H1 (cell line): ENCODE measurements at regions not wholly inside any gene's neighbourhood (a gene's known extent, or its start where the extent isn't known, plus 50 kb on each side); places are given as distances from the start of the nearest gene placed in this dataset.

ENCODE experiments used
- CTCF ChIA-PET: fragments of 300-600 bp; sonication (Branson Sonifier 250); formaldehyde crosslinking; loops from one replicate; lab custom pipeline; 2021; ENCODE audit not compliant: partially characterized antibody; lab: Charles Lee
- POLR2A ChIA-PET: fragments of 300-600 bp; sonication (Branson Sonifier 250); formaldehyde crosslinking; loops from one replicate; lab custom pipeline; 2021; ENCODE audit warnings: inconsistent platforms; ENCODE audit not compliant: partially characterized antibody; lab: Charles Lee
- DNase-seq, 2 experiments: peaks; one replicate each; pipeline versions ENCODE4 v3.0.0 to v3.0.0-alpha.2; 2010 to 2022; ENCODE audit warnings: low spot score in 2 of 2, low read depth in 1 of 2, mixed read lengths in 1 of 2
- FAIRE-seq: peaks from 2 replicates; lab custom pipeline; 2011; peaks lifted over from hg19 to GRCh38; lab: Jason Lieb, UNC
- H2AFZ ChIP-seq: 2 replicates; pipeline ENCODE4 v1.8.1; 2012; ENCODE audit warnings: low read length, inconsistent platforms
- H2AK5ac ChIP-seq: 2 replicates; pipeline ENCODE4 v1.6.1; 2013; ENCODE audit warnings: low read depth, low read length
- H2BK120ac ChIP-seq: replicated peaks from 2 replicates; pipeline ENCODE3; 2013; ENCODE audit warnings: low read depth, low read length, inconsistent platforms
- H2BK12ac ChIP-seq: 2 replicates; pipeline ENCODE4 v1.6.1; 2013; ENCODE audit warnings: low read depth, low read length
- H2BK15ac ChIP-seq: 2 replicates; pipeline ENCODE4 v1.6.1; 2013; ENCODE audit warnings: low read length
- H2BK20ac ChIP-seq: 2 replicates; pipeline ENCODE4 v1.6.1; 2013; ENCODE audit warnings: low read length
- H2BK5ac ChIP-seq: 2 replicates; pipeline ENCODE4 v1.6.1; 2013; ENCODE audit warnings: low read depth, low read length
- H3K14ac ChIP-seq: 2 replicates; pipeline ENCODE4 v1.6.1; 2013; ENCODE audit warnings: inconsistent platforms; ENCODE audit not compliant: insufficient read length
- H3K18ac ChIP-seq: 2 replicates; pipeline ENCODE4 v1.6.1; 2013; ENCODE audit warnings: low read length; ENCODE audit errors: extremely low read depth
- H3K23ac ChIP-seq: 2 replicates; pipeline ENCODE4 v1.6.1; 2013; ENCODE audit warnings: inconsistent platforms; ENCODE audit not compliant: insufficient read length
- H3K23me2 ChIP-seq: 2 replicates; pipeline ENCODE4 v1.6.1; 2013; ENCODE audit warnings: low read depth, low read length
- H3K27ac ChIP-seq: 2 replicates; pipeline ENCODE4 v1.6.1; 2011; ENCODE audit warnings: low read depth, low read length, inconsistent platforms
- H3K27me3 ChIP-seq, 4 experiments: replicated peaks in 1 of 4; 1 replicate in 1 of 4; 2 replicates in 3 of 4; pipeline versions ENCODE4 v1.6.1 to v1.8.1; 2011 to 2013; ENCODE audit warnings: low read length in 3 of 4, mild to moderate bottlenecking in 3 of 4, inconsistent platforms in 2 of 4, mixed read lengths in 2 of 4, moderate library complexity in 1 of 4; ENCODE audit not compliant: control insufficient read depth in 3 of 4, insufficient read depth in 3 of 4; ENCODE audit errors: extremely low read depth in 1 of 4
- H3K36me3 ChIP-seq, 4 experiments: 2 replicates each; pipeline versions ENCODE4 v1.6.1 to v1.8.1; 2011 to 2013; ENCODE audit warnings: mild to moderate bottlenecking in 4 of 4, low read length in 3 of 4, moderate library complexity in 2 of 4, control low read depth in 1 of 4, inconsistent platforms in 1 of 4; ENCODE audit not compliant: insufficient read depth in 4 of 4, control insufficient read depth in 2 of 4
- H3K4ac ChIP-seq: replicated peaks from 2 replicates; pipeline ENCODE3; 2013; ENCODE audit warnings: low read length, low read depth, mixed read lengths, inconsistent platforms; ENCODE audit not compliant: insufficient read length
- H3K4me1 ChIP-seq, 4 experiments: replicated peaks in 1 of 4; 1 replicate in 1 of 4; 2 replicates in 3 of 4; pipeline versions ENCODE4 v1.6.1 to v1.8.1; 2011 to 2013; ENCODE audit warnings: low read length in 3 of 4, inconsistent platforms in 2 of 4, mixed read lengths in 1 of 4; ENCODE audit not compliant: insufficient read depth in 4 of 4, control insufficient read depth in 3 of 4
- H3K4me2 ChIP-seq, 2 experiments: 2 replicates each; pipeline versions ENCODE4 v1.6.1 to v1.8.1; 2011 to 2013; ENCODE audit warnings: low read depth in 2 of 2, low read length in 2 of 2, control low read depth in 1 of 2, inconsistent platforms in 1 of 2, mild to moderate bottlenecking in 1 of 2; ENCODE audit not compliant: insufficient read depth in 1 of 2
- H3K4me3 ChIP-seq, 4 experiments: fragments of 200-600, 300-600 bp in 1 of 4; sonication (generic), shearing (Covaris generic), sonication (Bioruptor Twin) in 1 of 4; 2 replicates each; pipeline versions ENCODE4 v1.5.1 to v1.8.1; 2011 to 2016; ENCODE audit warnings: low read length in 4 of 4, low read depth in 3 of 4, control low read depth in 2 of 4, inconsistent platforms in 2 of 4, mild to moderate bottlenecking in 2 of 4, mixed read lengths in 1 of 4, moderate library complexity in 1 of 4; ENCODE audit not compliant: insufficient read depth in 2 of 4; ENCODE audit errors: extremely low read depth in 1 of 4
- H3K56ac ChIP-seq: replicated peaks from 2 replicates; pipeline ENCODE3; 2013; ENCODE audit warnings: low read depth, mild to moderate bottlenecking, mixed read lengths, low read length, inconsistent platforms; ENCODE audit not compliant: insufficient read length
- H3K79me1 ChIP-seq: 2 replicates; pipeline ENCODE4 v1.6.1; 2013; ENCODE audit warnings: low read depth, low read length, control low read depth
- H3K79me2 ChIP-seq, 2 experiments: 2 replicates each; pipeline versions ENCODE4 v1.6.1 to v1.8.1; 2012 to 2013; ENCODE audit warnings: low read length in 2 of 2, mild to moderate bottlenecking in 2 of 2, inconsistent platforms in 1 of 2; ENCODE audit not compliant: insufficient read depth in 2 of 2, control insufficient read depth in 1 of 2
- H3K9ac ChIP-seq, 4 experiments: replicated peaks in 1 of 4; 1 replicate in 1 of 4; 2 replicates in 3 of 4; pipeline versions ENCODE4 v1.6.1 to v1.8.1; 2011 to 2013; ENCODE audit warnings: low read depth in 3 of 4, low read length in 3 of 4, control low read depth in 2 of 4, mild to moderate bottlenecking in 2 of 4, moderate library complexity in 2 of 4, inconsistent platforms in 1 of 4; ENCODE audit errors: extremely low read depth in 1 of 4
- H3K9me3 ChIP-seq, 2 experiments: 2 replicates each; pipeline versions ENCODE4 v1.6.1 to v1.8.1; 2012 to 2013; ENCODE audit warnings: mild to moderate bottlenecking in 2 of 2, moderate library complexity in 2 of 2, control low read depth in 1 of 2, inconsistent platforms in 1 of 2, low read depth in 1 of 2, low read length in 1 of 2, mixed read lengths in 1 of 2; ENCODE audit not compliant: insufficient read depth in 2 of 2
- H4K20me1 ChIP-seq, 2 experiments: replicated peaks in 1 of 2; 2 replicates each; pipeline versions ENCODE3 to v1.8.1; 2011 to 2013; ENCODE audit warnings: inconsistent platforms in 2 of 2, low read length in 2 of 2, mild to moderate bottlenecking in 1 of 2; ENCODE audit not compliant: insufficient read depth in 2 of 2, control insufficient read depth in 1 of 2
- H4K5ac ChIP-seq: 2 replicates; pipeline ENCODE4 v1.6.1; 2013; ENCODE audit warnings: low read length, low read depth, mixed read lengths, inconsistent platforms; ENCODE audit not compliant: insufficient read length
- H4K8ac ChIP-seq: 2 replicates; pipeline ENCODE4 v1.8.0; 2013; ENCODE audit warnings: mild to moderate bottlenecking, moderate library complexity, low read length, inconsistent platforms; ENCODE audit not compliant: insufficient read depth; ENCODE audit errors: extremely low read depth
- H4K91ac ChIP-seq: replicated peaks from 2 replicates; pipeline ENCODE3; 2013; ENCODE audit warnings: low read length, mixed read lengths, inconsistent platforms; ENCODE audit not compliant: insufficient read length
- CREB1 ChIP-seq: IDR thresholded peaks from 2 replicates; pipeline ENCODE4 v1.6.1; 2012; ENCODE audit warnings: inconsistent platforms
- WGBS, 2 experiments: shearing (Covaris generic) in 1 of 2; methylation state at CpG; one replicate each; pipeline versions ENCODE4 v1.1.6 to v1.1.7; 2013 to 2015; ENCODE audit warnings: low lambda C conversion rate in 2 of 2, mixed read lengths in 2 of 2, inconsistent platforms in 1 of 2, low coverage in 1 of 2, missing lambda C conversion rate in 1 of 2; ENCODE audit not compliant: insufficient replicate concordance in 2 of 2, insufficient coverage in 1 of 2, insufficient read length in 1 of 2; ENCODE audit errors: extremely low coverage in 1 of 2, missing lambda C conversion rate in 1 of 2; 5-methylcytosine and 5-hydroxymethylcytosine counted together

DNA sequence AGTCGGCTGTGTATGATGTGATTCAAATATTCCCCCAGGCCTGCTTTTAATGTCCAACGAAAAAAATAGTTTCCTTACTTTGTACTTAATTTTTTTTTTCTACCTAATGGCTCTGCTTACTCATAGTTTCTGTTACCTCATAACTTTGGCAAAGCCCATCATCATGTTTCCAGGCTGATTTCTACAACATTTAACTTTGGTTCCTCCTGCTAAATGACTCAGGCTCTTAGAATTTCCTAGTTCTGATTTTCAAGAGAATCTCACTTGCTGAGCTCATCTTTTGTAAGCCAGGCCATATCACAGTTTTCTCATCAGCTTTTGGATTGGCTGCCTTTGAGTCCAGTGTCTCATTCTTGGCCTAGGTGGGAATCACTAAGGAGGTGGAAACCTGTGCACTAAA lies 323.1 kb downstream of the HDGFL1 start:
- TF ChIP-seq CREB1 = no peak
- Histone ChIP-seq H4K5ac (no peak overlapping the region), H3K9me3 (no peaks in the 10 kb centered on the region), H2AK5ac (no peak overlapping the region), H2BK120ac (no peak overlapping the region), H4K91ac (no peak overlapping the region), H3K4me2 (no peak overlapping the region), H3K36me3 (no peaks in the 10 kb centered on the region; a peak in 1 of 8 replicates), H2BK15ac (no peak overlapping the region), H2BK12ac (no peak overlapping the region), H3K23ac (no peak overlapping the region), H2BK5ac (no peak overlapping the region), H3K4me3 (no peak overlapping the region), H2AFZ (no peak overlapping the region), H3K23me2 (no peaks in the 10 kb centered on the region), H4K20me1 (no peaks in the 10 kb centered on the region), H3K27me3 (no peaks in the 10 kb centered on the region), H3K4me1 (peaks cover 0 to 5% (median 0%) of the 10 kb centered on the region in 4 experiments; a peak in 1 of 7 replicates), H2BK20ac (no peak overlapping the region), H3K56ac (no peak overlapping the region), H3K9ac (no peak overlapping the region), H3K14ac (no peak overlapping the region), H3K4ac (no peak overlapping the region), H3K79me2 (no peaks in the 10 kb centered on the region), H3K79me1 (no peaks in the 10 kb centered on the region), H3K27ac (no peak overlapping the region), H4K8ac (no peak overlapping the region), H3K18ac (no peak overlapping the region)
- 61% methylated on average over 2 of the region's 2 CpGs; no CpG with 5 or more reads in 1 of the 2 experiments for WGBS, 2 experiments
- ChIA-PET CTCF (interaction anchor here (1.1 to 1.2 kb wide), 2 partner anchors 9 to 13 kb away, joined by 3 read pairs; no protein-coding TSS in a partner anchor), POLR2A (interaction anchor here (2.6 kb wide), 1 partner anchor 14 kb away, joined by 6 read pairs; no protein-coding TSS in a partner anchor)
- FAIRE-seq (no peak), DNase-seq (no peak)
